GM19395 (cell line): ENCODE measurements at regions not wholly inside any gene's neighbourhood (a gene's known extent, or its start where the extent isn't known, plus 50 kb on each side); places are given as distances from the start of the nearest gene placed in this dataset.
A peak's percentile ranks its signal among the peaks of the same experiment; 100 is the strongest.

ENCODE experiments used
- ATAC-seq: cut with Tn5 transposase; IDR thresholded peaks from one replicate; pipeline ENCODE4 v1.9.1; 2021; ENCODE audit warnings: mild to moderate bottlenecking, moderate library complexity; ENCODE audit not compliant: unreplicated experiment

- no peak for ATAC-seq
These were observed 94.3 kb downstream of the CEBPB start for GRCh38 chr20:50284811-50285375.

DNA sequence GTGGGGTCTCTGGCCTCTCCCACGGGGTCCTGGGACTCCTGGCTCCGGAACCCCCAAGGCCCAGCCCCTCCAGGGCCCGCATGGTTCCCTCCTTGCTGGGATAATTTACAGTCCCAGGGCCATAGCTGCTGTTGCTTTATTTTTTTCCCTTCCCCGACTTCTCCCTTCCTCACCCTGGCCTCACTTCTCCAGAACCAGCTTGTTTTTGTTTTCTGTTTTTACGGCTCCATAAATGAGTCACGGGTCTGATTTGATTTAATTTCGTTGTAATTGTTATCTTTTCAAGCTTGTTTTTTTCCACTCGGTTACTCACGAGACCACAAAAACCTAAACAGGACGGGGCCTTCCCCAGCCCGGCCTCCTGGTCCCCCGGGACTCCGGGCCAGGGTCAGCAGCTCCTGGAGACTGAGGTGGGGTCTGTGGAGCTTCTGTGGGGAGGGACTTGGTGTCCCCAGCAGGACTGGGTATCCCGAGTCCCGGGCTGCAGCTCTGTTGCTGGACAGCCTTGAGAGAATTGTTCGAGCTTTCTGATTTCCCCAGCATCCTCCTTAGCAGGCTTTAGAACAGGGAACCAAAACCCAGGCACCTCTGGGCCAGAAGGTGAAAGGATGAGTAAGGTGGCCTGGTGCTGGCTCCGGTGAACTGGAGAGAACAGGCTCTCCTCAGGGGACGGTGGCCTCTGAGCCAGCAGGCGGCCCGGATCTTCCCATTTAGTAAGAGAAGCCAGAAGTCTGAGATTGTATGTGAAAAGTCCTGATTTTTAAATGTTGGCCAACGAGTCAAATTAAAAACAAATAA lies 94.9 kb downstream of the CEBPB start:
- peak; percentile 56 for ATAC-seq

DNA sequence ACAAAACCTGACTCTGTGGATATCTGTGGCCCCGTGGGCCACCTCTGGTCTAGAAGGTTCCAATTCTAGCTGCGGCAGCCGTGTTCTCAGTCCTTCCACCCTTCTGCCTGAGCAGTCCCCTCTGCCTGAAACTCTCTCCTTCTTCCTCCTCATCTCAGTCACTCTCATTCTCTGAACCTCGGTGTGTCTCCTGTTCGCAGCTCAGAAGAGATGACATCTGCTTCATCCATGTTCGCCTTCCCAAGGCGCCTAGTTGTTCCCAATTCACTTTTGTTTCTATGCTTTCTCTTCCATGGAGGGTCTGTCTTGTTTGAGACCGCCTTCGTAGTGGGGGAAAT lies 95.5 kb downstream of the CEBPB start:
- peak; percentile 55 for ATAC-seq

DNA sequence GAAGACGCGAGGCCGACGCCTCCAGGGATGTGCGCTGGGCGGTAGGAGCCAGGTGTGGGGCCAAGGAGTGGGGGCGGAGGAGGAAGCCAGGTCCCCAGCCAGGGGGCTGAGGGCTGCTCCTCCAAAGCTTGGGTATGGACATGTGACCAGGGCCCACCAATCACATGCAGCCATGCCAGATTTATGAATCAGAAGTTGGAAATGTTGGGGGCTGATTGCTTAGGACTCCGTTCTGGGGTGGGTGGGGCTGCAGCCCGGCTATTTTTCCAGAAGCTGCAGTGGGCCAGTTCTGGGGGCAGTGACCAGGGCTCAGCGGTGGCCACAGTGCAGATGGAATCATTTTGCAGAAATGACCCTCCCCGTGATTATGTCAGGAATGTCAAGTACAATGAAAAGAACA lies 96.0 kb downstream of the CEBPB start:
- ATAC-seq, result peak; percentile 37

GRCh38 chr20:50287512-50287911 lies 96.9 kb downstream of the CEBPB start:
- ATAC-seq, result no peak

DNA sequence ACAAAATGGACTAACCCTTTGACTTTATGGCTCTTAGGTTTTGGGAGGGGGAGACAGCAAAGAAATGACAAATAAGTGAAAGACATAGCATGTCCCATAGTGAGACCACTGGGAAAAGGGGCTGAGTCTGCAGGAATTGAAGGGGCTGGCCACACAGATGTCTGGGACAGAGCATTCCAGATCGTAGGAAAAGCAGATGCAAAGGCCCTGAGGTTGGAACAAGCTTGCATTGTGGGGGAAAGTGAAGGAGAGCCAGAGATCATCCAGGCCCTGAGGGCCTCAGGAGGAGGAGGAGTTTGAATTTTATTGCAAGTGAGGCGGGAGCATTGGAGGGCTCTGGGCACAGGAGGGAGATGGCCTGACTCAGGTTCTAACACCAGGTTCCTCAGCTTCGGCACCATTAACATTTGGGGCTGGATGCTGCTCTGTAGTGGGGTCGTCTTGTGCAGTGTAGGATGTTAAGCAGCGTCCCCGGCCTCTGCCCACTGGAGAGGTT lies 97.5 kb downstream of the CEBPB start:
- ATAC-seq, result no peak

- no peak for ATAC-seq
These were observed 99.0 kb downstream of the CEBPB start for GRCh38 chr20:50289581-50289980.

DNA sequence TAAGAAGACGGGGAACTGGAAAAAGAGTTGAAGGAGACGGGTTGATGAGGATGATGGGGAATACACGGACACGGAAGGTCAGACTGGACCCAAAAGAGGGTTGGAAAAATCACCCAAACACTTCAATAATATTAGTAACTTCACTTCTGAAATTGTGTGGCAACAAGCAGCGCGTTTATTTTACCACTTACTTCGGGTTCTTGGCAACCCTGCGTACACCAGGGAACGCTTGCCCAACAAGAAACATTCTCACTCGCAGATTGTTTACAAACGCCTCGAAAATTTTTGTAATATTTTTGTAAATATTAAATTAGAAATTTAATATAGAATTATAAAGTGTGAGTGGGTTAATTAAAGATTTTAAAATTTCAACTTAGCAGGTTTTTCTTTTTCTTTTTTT lies 99.5 kb downstream of the CEBPB start:
- no peak for ATAC-seq

DNA sequence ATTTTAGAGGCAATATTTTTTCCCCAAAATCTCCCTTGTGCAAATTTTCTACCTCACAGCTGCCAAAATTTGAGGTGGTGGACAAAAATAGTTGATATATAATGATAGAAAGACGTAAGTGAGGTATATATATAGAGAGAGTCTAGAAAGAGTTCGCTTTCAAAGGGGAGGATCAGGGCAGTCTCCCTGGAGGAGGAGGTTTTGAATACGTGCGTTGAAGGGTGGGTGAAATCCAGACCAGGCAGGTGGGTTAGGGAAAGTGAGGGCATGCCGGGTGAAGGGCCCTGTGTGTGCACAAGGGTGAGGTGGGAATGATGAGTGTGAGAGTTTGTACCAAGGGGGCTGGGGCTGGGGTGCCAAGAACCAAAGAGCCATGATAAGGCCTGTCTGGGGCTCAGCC lies 100.2 kb downstream of the CEBPB start:
- ATAC-seq, result no peak

DNA sequence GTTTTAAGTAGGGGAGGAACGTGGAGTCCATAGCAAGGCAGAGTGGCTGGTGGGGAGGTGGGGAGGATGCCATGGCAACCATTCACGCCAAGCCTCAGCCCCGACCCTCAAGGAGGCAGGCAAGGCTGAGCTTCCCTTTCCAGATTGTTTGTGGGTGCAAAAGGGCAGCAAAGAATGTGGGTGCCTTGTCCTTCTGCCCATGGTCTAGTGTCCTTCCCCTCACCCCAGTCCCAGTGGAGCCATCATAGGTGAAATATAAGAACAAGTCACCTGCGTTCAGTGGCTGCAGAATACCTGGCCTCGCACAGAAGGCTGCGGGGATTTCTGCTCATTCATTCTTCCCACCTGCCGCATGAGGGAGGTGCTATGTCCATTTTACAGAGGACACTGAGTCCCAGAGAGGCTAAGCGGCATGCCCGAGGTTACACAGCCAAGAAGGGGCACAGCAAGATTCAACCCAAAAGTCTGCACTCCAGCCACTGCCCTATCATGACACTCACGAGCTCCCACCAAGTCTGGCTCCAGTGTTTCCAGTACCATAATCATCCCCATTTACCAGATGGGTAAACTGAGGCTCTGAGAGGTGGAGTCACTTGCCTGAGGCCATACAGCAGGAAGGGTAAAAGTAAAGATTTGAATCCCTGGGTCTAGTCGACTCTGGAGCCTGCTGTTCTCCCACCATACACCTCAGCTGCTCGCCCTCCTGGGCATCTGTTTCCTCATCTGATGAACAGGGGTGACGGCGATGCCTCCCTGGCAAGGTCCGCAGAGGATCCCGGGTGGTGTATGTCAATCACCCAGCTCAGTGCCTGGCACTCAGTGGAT lies 100.8 kb downstream of the CEBPB start:
- ATAC-seq, result no peak

DNA sequence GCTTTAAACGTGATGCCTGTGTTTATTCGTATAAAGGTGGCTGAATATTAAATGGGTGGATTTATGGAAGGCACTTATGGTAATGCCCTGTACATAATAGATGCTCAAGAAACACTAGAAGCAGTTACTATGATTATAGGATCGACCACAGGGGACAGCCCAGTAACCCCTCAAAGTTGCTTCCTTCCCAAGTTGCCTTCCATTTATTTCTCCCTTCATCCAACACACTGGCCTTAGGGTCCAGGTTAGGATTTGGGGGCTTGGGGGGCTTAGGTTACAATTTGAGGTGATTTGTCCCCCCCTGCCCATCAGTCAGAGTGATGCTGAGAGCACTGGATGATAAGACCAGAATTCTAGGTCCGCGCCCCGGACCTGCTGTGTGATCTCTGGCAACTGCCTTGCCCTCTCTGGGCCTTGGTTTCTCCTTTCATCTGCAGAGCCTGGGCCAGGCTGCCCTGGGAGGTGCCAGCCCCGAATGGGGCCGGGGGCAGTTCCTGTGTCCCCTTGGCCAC lies 101.5 kb downstream of the CEBPB start:
- no peak for ATAC-seq

DNA sequence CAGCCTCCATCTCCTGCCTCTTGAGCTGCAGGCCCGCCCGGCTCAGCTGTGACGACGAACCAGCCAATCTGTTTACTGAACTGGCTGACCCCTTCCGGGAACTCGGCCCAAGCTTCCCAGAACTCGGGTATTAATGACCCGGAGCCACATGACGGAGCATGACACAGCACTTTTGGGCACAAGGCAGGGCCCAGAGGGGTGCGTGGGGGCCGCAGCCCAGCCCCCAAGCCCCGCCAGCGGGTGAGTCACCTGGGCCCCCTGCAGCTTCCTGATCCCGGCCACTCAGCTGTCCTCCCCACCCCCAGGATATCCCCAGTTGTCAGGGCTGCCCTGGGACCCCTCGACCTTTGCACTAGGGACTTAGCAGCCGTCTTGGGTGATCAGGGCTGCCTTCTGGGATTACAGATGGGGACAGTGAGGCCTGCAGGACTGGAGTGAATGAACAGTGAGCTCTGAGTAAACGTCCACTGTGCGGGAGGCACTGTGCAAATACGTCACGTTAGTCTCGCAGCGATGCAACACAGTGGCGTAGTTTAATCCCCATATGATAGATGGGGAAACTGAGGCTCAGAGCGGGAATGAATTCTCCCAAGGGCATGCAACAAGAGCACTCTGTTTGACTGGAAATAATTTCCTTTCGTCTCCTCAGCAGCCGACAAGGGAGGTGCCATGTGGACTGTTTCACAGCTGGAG lies 102.1 kb downstream of the CEBPB start:
- ATAC-seq, result no peak

DNA sequence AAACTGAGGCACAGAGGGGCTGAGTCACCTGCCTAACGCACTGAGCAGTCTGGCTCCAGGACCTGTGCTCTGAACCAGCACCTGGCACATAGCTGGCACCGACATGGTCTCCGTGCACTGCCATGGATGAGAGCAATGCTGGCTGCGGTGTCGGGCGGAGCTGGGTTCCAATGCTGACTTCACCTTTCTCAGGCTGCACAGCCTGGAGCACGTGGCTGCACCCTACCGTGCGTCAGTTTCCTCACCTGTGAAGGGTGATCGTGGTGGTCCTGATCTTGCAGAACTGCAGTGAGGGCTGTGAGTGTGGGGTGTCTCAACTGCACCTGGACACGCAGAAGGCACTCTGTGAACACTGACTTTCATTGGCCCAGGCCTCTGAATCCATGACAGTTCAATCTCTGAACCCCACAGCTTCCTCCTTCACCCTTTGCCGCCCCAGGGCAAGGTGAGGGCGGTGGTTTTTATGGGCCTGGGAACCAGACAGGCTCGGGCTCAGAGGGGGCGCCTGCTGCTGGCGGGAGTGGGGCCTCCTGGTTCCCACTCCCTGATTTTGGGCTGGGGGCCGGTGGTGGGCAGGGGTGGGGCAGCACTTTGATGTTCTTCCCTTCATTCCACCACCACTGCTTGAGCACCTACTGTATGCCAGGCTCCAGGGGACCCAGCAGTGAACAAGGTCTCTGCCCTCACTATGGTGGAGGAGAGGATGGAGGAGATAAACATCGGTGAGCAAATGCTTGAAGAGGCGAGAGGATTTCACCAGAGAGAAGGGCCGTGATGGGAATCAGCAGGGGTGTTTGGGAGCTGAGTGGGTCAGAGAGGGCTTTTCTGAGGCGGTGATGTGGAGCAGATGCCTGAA lies 102.9 kb downstream of the CEBPB start:
- no peak for ATAC-seq

GRCh38 chr20:50294164-50295088 lies 103.8 kb downstream of the CEBPB start:
- ATAC-seq, result no peak

- ATAC-seq, result no peak
These were observed 104.7 kb downstream of the CEBPB start for GRCh38 chr20:50295345-50295744.

- ATAC-seq, result no peak
These were observed 105.3 kb downstream of the CEBPB start for GRCh38 chr20:50295762-50296449.

- ATAC-seq, result no peak
These were observed 106.1 kb downstream of the CEBPB start for GRCh38 chr20:50296450-50297375.
